Breast epithelium (tissue), 4 donors: ENCODE measurements at regions not wholly inside any gene's neighbourhood (a gene's known extent, or its start where the extent isn't known, plus 50 kb on each side); places are given as distances from the start of the nearest gene placed in this dataset.

Experiments
- DNase-seq, 2 donors: peaks; one replicate each; pipeline ENCODE4 v3.0.0-alpha.2; 2019; ENCODE audit warnings: low spot score in 2 of 2
- H3K27ac ChIP-seq, 2 donors: fragments of 200-600 bp; sonication (generic) in 1 of 2; one replicate each; pipeline ENCODE4 v1.5.1; 2016 to 2019; ENCODE audit warnings: mild to moderate bottlenecking in 1 of 2
- H3K27me3 ChIP-seq, 2 donors: fragments of 200-600 bp; sonication (generic) in 1 of 2; one replicate each; pipeline versions ENCODE4 v1.5.1 to v1.6.0; 2017 to 2019; ENCODE audit warnings: control low read depth in 1 of 2, mild to moderate bottlenecking in 1 of 2
- H3K36me3 ChIP-seq: fragments of 200-600 bp; one replicate; pipeline ENCODE4 v1.5.1; 2019
- H3K4me1 ChIP-seq, 2 donors: fragments of 200-600 bp; sonication (generic); one replicate each; pipeline ENCODE4 v1.5.1; 2016 to 2019; ENCODE audit warnings: control low read depth in 1 of 2
- H3K4me3 ChIP-seq, 3 donors: fragments of 200-600 bp; sonication (generic); 1 replicate in 2 of 3; 2 replicates in 1 of 3; pipeline ENCODE4 v1.5.1; 2016 to 2019; ENCODE audit warnings: mild to moderate bottlenecking in 3 of 3, moderate library complexity in 2 of 3
- H3K9me3 ChIP-seq, 2 donors: fragments of 200-600 bp; sonication (generic) in 1 of 2; one replicate each; pipeline ENCODE4 v1.5.1; 2016 to 2019; ENCODE audit warnings: control low read depth in 1 of 2
- POLR2A ChIP-seq: fragments of 450-650 bp; IDR thresholded peaks from one replicate; pipeline ENCODE4 v1.6.1; 2016; ENCODE audit warnings: antibody characterized with exemption, mild to moderate bottlenecking, moderate library complexity
- POLR2AphosphoS5 ChIP-seq, 3 donors: sonication (generic); formaldehyde crosslinking; IDR thresholded peaks; one replicate each; pipeline ENCODE4 v1.6.1; 2017; ENCODE audit warnings: antibody characterized with exemption in 3 of 3
- intact Hi-C: fragments of 100-400 bp; cut with DNase I; formaldehyde crosslinking; loops from one replicate; pipeline ENCODE4 v1.15.1; 2023; ENCODE audit warnings: low total_unique reads
- TF ChIP-seq, protein P1 (sequence below), 3 donors: fragments of 450-650 bp; IDR thresholded peaks; one replicate each; pipeline ENCODE4 v1.5.1; 2016 to 2017; ENCODE audit warnings: antibody characterized with exemption in 3 of 3, mild to moderate bottlenecking in 3 of 3, moderate library complexity in 3 of 3

DNA sequence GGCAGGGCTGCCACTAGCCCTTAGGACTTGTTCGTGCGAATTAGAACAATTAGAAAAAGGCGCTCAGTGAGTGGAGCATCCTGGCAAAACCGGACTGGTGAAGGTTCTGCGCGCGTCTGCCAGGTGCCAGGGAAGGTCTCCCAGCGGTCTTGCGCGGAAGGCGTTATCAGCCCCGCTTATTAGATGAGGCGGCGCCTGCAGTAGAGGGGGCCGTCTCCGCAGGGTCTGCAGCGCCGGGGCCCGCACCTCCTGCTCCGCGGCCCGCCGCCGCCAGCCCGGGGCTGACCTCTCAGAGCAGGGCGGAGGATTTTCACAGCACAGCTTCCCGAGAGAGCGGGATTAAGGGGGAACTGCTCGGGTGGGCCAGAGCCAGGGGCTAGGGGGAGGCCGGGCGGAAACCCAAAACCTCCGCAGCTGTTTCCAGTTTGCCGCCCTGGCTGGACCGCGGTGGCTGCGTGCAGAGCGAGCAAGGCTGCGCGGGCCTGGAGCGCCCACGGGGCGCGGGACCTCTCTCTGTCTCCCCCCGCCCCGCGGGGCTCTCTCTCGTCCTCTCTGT, 155.2 kb downstream of the FOXD2 start:
- no peak overlapping the region for H3K27ac ChIP-seq
- peaks cover 0 to 30% of the 10 kb centered on the region in 2 donors for H3K27me3 ChIP-seq
- peaks cover 0 to 4% of the 10 kb centered on the region in 2 donors for H3K4me1 ChIP-seq
- no peak for TF ChIP-seq POLR2A
- H3K4me3 ChIP-seq, result peak overlapping the region; percentile 26 to 56 (median 30)
- no peak for DNase-seq
- intact Hi-C loops, result no loop called here
- no peaks in the 10 kb centered on the region for H3K9me3 ChIP-seq
- H3K36me3 ChIP-seq, result no peaks in the 10 kb centered on the region

DNA sequence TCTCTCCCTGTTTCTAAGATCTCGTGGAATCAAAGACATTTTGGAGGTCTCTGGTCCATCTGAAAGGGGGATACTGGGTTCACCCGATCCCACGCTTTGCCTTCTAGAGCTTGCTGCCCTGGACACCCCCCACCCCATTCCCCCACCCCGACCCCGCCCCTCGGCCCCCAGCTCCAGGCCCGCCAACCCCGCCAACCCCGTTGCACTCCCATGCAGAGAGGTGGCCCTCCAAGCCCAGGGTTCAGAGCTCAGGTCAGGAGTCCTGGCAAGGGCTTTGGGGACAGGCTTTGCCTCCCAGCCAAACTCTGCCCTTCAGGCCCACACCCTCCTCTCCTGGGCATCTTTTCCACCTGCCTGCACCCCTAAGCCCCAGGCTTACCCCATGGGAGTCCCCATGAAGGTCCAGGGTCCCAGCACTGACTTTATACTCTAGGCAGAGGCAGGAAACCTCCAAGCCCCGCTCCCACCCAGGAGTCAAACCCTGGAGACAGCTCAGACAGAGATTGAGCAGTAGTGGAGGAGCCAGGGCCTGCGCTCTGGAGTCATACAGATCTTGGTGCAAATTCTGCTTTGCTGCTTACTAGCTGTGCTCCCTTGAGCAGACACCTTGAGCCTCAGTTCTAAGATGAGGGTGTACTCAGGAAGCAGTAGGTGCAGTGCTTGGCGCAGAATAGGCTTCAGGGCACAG, 155.9 kb downstream of the FOXD2 start:
- peaks cover 0 to 30% of the 10 kb centered on the region in 2 donors for H3K27me3 ChIP-seq
- intact Hi-C loops, result no loop called here
- no peak for DNase-seq
- no peaks in the 10 kb centered on the region for H3K36me3 ChIP-seq
- H3K4me3 ChIP-seq, result peak overlapping the region; percentile 26 to 56 (median 30)
- H3K4me1 ChIP-seq, result peaks cover 0 to 4% of the 10 kb centered on the region in 2 donors
- peaks cover 0 to 3% of the 10 kb centered on the region in 2 donors for H3K9me3 ChIP-seq
- TF ChIP-seq POLR2A, result no peak
- TF ChIP-seq, protein P1, sequence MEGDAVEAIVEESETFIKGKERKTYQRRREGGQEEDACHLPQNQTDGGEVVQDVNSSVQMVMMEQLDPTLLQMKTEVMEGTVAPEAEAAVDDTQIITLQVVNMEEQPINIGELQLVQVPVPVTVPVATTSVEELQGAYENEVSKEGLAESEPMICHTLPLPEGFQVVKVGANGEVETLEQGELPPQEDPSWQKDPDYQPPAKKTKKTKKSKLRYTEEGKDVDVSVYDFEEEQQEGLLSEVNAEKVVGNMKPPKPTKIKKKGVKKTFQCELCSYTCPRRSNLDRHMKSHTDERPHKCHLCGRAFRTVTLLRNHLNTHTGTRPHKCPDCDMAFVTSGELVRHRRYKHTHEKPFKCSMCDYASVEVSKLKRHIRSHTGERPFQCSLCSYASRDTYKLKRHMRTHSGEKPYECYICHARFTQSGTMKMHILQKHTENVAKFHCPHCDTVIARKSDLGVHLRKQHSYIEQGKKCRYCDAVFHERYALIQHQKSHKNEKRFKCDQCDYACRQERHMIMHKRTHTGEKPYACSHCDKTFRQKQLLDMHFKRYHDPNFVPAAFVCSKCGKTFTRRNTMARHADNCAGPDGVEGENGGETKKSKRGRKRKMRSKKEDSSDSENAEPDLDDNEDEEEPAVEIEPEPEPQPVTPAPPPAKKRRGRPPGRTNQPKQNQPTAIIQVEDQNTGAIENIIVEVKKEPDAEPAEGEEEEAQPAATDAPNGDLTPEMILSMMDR (IDR thresholded peaks at IDR 0.05), result no peak
- TF ChIP-seq POLR2AphosphoS5 (IDR thresholded peaks at IDR 0.05), result no peak
- H3K27ac ChIP-seq, result no peak overlapping the region

DNA sequence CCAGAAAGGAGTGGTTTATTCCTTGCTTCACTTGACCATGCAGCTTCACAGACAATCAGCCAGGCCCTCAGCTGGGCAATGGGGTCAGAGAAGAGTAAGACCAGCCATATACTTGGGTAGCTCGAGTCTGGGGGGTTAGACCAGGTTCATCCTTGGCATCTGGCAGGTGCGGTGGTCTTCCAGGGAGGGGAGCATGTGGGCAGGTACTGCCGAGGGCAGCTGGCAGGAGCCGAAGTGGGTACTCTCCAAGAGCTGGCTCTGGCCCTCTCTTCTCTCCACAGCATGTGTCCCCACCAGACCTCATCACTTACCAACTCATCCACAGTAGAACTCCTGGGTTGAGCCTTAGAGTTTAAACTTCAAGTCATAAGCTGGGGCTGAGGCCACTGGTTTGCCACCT, 156.8 kb downstream of the FOXD2 start:
- TF ChIP-seq POLR2AphosphoS5 (IDR thresholded peaks at IDR 0.05), result no peak
- TF ChIP-seq, protein P1 (IDR thresholded peaks at IDR 0.05), result no peak
- no peak for TF ChIP-seq POLR2A
- Histone ChIP-seq H3K9me3 (peaks cover 0 to 12% of the 10 kb centered on the region in 2 donors), H3K27me3 (peaks cover 0 to 30% of the 10 kb centered on the region in 2 donors), H3K27ac (no peak overlapping the region), H3K36me3 (no peaks in the 10 kb centered on the region), H3K4me3 (no peak overlapping the region), H3K4me1 (peaks cover 0 to 4% of the 10 kb centered on the region in 2 donors)
- intact Hi-C loops, result no loop called here
- DNase-seq, result no peak

DNA sequence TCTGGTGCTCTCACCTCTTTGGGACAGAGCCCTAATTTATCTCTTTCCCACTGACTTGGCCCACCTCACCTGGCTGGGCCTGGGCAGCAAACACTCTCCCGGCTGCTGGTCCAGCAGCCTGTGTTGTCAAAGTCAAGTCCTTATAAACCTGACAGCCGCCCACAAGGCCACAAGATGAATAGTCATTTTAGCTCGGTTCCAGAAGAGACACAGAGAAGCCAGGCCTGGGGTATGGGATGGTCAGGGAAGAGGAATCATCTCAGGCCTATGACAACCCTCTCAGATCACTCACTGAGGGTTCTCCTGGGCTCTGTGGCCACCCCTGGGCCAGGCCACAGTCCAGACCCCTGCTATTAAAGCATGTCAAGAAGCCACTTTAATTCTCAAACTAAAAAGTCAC, 158.5 kb downstream of the FOXD2 start:
- no peak overlapping the region for H3K27ac ChIP-seq
- peaks cover 0 to 20% of the 10 kb centered on the region in 2 donors for H3K27me3 ChIP-seq
- TF ChIP-seq, protein P1 (IDR thresholded peaks at IDR 0.05), result no peak
- TF ChIP-seq POLR2AphosphoS5 (IDR thresholded peaks at IDR 0.05), result no peak
- TF ChIP-seq POLR2A, result no peak
- H3K4me3 ChIP-seq, result no peak overlapping the region
- DNase-seq, result no peak
- H3K36me3 ChIP-seq, result no peaks in the 10 kb centered on the region
- peaks cover 0 to 19% of the 10 kb centered on the region in 2 donors for H3K9me3 ChIP-seq
- intact Hi-C loops, result no loop called here
- H3K4me1 ChIP-seq, result peaks cover 0 to 4% of the 10 kb centered on the region in 2 donors

DNA sequence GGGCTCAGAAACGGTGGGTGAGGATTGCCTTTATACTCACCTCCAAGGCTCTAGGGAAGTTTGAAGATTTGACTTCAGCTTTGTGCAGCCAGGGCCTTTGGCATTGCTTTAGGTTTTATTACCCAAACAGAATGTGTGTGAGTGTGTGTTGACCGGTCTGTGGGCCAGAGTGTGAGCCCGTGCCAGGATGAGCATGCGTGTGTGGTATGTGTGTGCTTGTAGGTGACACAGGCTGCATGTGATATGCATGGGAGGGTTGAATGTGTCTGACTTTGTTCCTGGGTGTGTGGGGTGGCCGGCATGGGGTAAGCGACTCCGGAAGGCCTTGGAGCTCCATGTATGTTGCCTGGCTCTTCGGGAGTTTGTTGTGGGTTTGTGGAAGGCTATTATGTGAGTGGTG, 160.5 kb downstream of the FOXD2 start:
- no peak for DNase-seq
- Histone ChIP-seq H3K4me3 (no peak overlapping the region), H3K36me3 (peaks cover 2% of the 10 kb centered on the region), H3K9me3 (peaks cover 7 to 24% of the 10 kb centered on the region in 2 donors), H3K27ac (no peak overlapping the region), H3K4me1 (no peaks in the 10 kb centered on the region), H3K27me3 (peaks cover 0 to 13% of the 10 kb centered on the region in 2 donors)
- intact Hi-C loops, result no loop called here
- TF ChIP-seq POLR2A, result no peak
- TF ChIP-seq, protein P1 (IDR thresholded peaks at IDR 0.05), result no peak
- no peak for TF ChIP-seq POLR2AphosphoS5 (IDR thresholded peaks at IDR 0.05)
